Head of caudate nucleus (tissue), 42 donors: ENCODE measurements at regions not wholly inside any gene's neighbourhood (a gene's known extent, or its start where the extent isn't known, plus 50 kb on each side); places are given as distances from the start of the nearest gene placed in this dataset.

Experiments used
- DNase-seq, 42 donors: peaks; one replicate each; pipeline versions ENCODE4 v3.0.0 to v3.0.0-alpha.2; 2020 to 2021; ENCODE audit warnings: mixed read lengths in 7 of 42
- intact Hi-C: fragments of 100-400 bp; cut with DNase I; formaldehyde crosslinking; loops from one replicate; pipeline ENCODE4 v1.15.0; 2022

- intact Hi-C loops: no loop called here
- no peak for DNase-seq
Observed at GRCh38 chr3:110711130-110711832, 360.3 kb upstream of the NECTIN3 start.

GRCh38 chr3:110711851-110712516, 359.6 kb upstream of the NECTIN3 start:
- intact Hi-C loops: no loop called here
- no peak for DNase-seq

- intact Hi-C loops: no loop called here
- DNase-seq: no peak
Observed at GRCh38 chr3:110727056-110727455, 344.6 kb upstream of the NECTIN3 start.

GRCh38 chr3:110731148-110731547, 340.5 kb upstream of the NECTIN3 start:
- intact Hi-C loops: no loop called here
- DNase-seq: no peak

GRCh38 chr3:110732420-110732819, 339.2 kb upstream of the NECTIN3 start:
- no peak for DNase-seq
- intact Hi-C loops: no loop called here

GRCh38 chr3:110733045-110733444, 338.6 kb upstream of the NECTIN3 start:
- no peak for DNase-seq
- intact Hi-C loops: no loop called here

GRCh38 chr3:110734524-110734923, 337.1 kb upstream of the NECTIN3 start:
- no peak for DNase-seq
- intact Hi-C loops: no loop called here

- no peak for DNase-seq
- intact Hi-C loops: no loop called here
Observed at GRCh38 chr3:110736332-110736731, 335.3 kb upstream of the NECTIN3 start.

GRCh38 chr3:110738531-110738930, 333.1 kb upstream of the NECTIN3 start:
- intact Hi-C loops: no loop called here
- no peak for DNase-seq

GRCh38 chr3:110741891-110742290, 329.7 kb upstream of the NECTIN3 start:
- DNase-seq: no peak
- intact Hi-C loops: no loop called here

GRCh38 chr3:110743202-110743601, 328.4 kb upstream of the NECTIN3 start:
- DNase-seq: no peak
- intact Hi-C loops: no loop called here

GRCh38 chr3:110743984-110744383, 327.6 kb upstream of the NECTIN3 start:
- intact Hi-C loops: no loop called here
- no peak for DNase-seq

GRCh38 chr3:110744723-110745122, 326.9 kb upstream of the NECTIN3 start:
- intact Hi-C loops: no loop called here
- DNase-seq: no peak

GRCh38 chr3:110749006-110749405, 322.6 kb upstream of the NECTIN3 start:
- intact Hi-C loops: no loop called here
- no peak for DNase-seq

GRCh38 chr3:110750201-110750600, 321.4 kb upstream of the NECTIN3 start:
- DNase-seq: no peak
- intact Hi-C loops: no loop called here

- intact Hi-C loops: no loop called here
- no peak for DNase-seq
Observed at GRCh38 chr3:110752307-110752706, 319.3 kb upstream of the NECTIN3 start.

GRCh38 chr3:110753516-110753915, 318.1 kb upstream of the NECTIN3 start:
- intact Hi-C loops: no loop called here
- no peak for DNase-seq

- DNase-seq: peak in 1 of 42 donors; percentile 1
- intact Hi-C loops: no loop called here
Observed at GRCh38 chr3:110754212-110754916, 317.3 kb upstream of the NECTIN3 start.

- no peak for DNase-seq
- intact Hi-C loops: no loop called here
Observed at GRCh38 chr3:110755345-110755744, 316.3 kb upstream of the NECTIN3 start.

- DNase-seq: peak in 1 of 42 donors; percentile 1
- intact Hi-C loops: no loop called here
Observed at GRCh38 chr3:110756705-110757104, 314.9 kb upstream of the NECTIN3 start.
